HL-60 (cell line): ENCODE measurements at regions not wholly inside any gene's neighbourhood (a gene's known extent, or its start where the extent isn't known, plus 50 kb on each side); places are given as distances from the start of the nearest gene placed in this dataset.
A peak's percentile ranks its signal among the peaks of the same experiment; 100 is the strongest.
"Not testable (repeated sequence)": the region's sequence is repeated elsewhere in the genome, so short reads cannot be mapped to it uniquely, and the experiment has no call there.

Experiments used
- DNase-seq, 2 experiments: peaks; one replicate each; pipeline ENCODE4 v3.0.0-alpha.2; 2010 to 2020; ENCODE audit warnings: low read depth in 1 of 2, low spot score in 1 of 2
- H3K27ac ChIP-seq: fragments of 250-450 bp; sonication (Bioruptor Pico); replicated peaks from 2 replicates; pipeline ENCODE4 v1.5.1; 2020; ENCODE audit warnings: mild to moderate bottlenecking, moderate library complexity
- H3K27me3 ChIP-seq: fragments of 250-450 bp; sonication (Bioruptor Pico); 2 replicates; pipeline ENCODE4 v1.5.1; 2021; ENCODE audit warnings: mild to moderate bottlenecking, moderate library complexity; ENCODE audit not compliant: insufficient read depth, poor library complexity, severe bottlenecking
- H3K4me3 ChIP-seq: replicated peaks from 2 replicates; pipeline ENCODE4 v1.5.1; 2011; ENCODE audit warnings: mild to moderate bottlenecking, control low read depth, low read length; ENCODE audit not compliant: insufficient read depth

DNA sequence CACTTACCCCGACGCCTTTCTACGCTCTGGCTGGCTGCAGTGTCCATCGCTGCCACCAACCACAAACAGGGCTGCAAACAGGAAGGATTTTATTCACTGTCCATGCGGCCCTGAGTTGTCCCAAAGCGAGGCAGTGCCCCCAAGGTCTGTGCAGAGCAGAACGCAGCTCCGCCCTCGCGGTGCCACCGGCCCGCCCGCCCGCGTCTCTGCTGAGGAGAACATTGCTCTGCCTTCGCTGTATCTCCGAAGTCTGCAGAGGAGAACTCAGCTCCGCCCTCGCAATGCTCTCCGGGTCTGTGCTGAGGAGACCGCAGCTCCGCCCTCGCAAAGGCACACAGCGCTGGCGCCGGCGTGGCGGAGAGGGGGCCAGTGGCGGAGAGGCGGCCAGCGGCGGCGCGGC is 645.1 kb downstream of the FAM72C start:
- peak overlapping the region; percentile 21 for H3K4me3 ChIP-seq

DNA sequence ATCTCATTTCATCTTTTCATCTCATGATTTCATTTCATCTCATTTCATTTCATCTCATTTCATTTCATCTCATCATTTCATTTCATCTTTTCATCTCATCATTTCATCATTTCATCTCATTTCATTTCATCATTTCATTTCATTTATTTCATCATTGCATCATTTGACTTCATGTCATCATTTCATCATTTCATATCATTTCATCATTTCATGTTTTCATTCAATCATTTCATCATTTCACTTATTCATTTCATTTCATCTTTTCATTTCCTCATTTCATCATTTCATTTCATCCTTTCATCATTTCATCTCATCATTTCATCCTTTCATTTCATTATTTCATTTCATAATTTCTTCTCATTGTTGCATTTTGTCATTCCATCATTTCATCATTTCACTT is 660.6 kb downstream of the FAM72C start:
- H3K27ac ChIP-seq, H3K27me3 ChIP-seq, H3K4me3 ChIP-seq, DNase-seq: not testable (repeated sequence)

More for the DNA sequence above, 645.1 kb downstream of the FAM72C start:
- H3K27ac ChIP-seq, H3K27me3 ChIP-seq: not testable (repeated sequence)
- peak in 1 of 2 experiments; percentile 22 for DNase-seq
